Esophagus mucosa (tissue), 1 donor: ENCODE measurements at regions not wholly inside any gene's neighbourhood (a gene's known extent, or its start where the extent isn't known, plus 50 kb on each side); places are given as distances from the start of the nearest gene placed in this dataset.
"Not testable (repeated sequence)": the region's sequence is repeated elsewhere in the genome, so short reads cannot be mapped to it uniquely, and the experiment has no call there.

Experiments used
- ATAC-seq: fragments of 200-7000 bp; cut with Tn5 transposase; one replicate; pipeline ENCODE4 v1.9.1; 2020
- donor health status: DM: yes; HTN: yes; CAD: no.

DNA sequence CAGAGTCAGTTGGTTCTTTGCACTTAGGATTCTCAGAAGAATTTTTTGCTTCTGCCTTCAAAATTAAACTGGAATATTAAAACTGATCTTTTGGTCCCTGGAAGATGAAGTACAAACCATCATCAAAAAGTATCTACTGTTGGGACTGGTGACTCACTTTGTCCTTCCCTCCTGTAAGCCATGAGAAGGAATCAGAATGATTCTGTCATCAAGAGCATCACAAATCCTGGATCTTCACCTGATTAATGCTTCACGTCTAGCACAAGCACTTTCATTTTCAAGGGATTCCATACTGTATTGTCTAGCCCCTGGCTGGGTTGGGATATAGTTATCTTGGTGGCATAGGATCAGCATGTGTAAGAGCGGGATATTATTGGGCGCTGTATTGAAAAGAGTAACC lies 69.3 kb upstream of the CYP1B1 start:
- ATAC-seq: no peak

DNA sequence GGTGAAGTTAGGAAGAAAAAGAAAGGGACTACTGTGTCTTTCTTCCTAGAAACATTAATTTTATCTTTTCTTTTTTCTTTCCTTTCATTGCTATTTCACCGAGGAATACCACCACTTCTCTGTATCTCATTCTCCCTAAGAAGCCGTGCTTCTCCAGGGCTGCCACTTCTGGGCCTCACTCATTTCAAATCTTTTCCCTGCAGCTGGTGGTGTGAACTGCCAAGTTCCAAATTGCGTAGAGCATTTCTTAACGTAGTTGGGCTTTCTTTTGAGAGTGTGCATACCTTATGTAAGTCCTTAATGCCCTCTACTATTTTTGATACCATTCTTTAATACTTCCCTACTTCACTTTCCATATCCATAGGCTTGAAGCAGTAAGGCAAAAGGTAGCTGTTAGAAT lies 66.7 kb upstream of the CYP1B1 start:
- ATAC-seq: no peak

DNA sequence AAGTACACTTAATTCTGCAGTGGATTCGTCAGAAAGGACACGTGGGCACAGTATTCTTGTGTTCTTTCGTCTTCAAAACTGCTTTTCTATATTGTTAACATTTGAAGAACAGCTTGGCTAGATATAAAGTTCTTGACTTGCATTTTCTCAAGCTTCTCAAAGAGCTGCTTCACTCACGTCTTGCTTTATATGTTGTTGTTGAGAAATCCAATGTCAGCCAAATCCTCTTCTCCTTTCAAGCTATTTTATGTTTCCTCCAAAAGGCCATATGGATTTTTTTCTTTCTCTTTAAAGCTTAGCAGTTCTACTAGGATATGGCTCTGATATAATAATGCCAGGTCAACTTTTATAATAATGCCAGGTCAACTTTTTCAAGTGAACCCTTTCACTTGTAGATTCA lies 65.5 kb upstream of the CYP1B1 start:
- ATAC-seq: no peak

DNA sequence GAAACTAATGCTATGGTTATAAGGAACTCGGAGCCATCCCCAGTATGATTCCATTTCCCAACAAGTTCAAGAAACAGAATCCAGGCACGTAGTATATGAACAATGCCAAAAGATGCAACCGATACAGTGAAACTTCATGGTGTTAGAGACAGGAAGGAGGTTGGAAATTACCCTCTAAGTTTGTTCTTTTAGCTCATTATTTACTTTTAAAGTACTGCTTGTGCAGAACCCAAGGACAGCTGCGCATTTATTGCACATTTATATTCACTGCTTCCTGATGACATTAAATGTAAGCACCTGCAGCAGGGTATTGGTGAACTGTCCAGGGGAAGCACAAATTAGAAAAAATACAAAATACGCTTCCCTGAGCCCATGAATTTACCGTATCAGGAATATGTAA lies 63.0 kb upstream of the CYP1B1 start:
- ATAC-seq: no peak

DNA sequence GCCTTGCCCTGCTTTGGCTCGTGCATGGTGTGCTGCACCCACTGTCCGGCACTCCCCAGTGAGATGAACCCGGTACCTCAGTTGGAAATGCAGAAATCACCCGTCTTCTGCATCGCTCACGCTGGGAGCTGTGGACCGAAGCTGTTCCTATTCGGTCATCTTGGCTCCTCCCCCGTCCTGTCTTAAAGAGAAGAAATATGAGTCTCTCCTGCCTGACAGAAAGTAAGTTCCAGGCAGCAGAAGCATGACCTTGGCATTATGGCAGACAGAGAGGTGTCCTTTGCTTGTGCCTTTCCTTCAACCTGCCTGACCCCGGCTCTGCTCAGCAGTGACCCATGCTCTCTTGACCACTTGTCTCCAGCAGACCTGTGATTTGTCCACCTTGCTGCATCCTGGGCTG lies 62.5 kb upstream of the CYP1B1 start:
- no peak for ATAC-seq

DNA sequence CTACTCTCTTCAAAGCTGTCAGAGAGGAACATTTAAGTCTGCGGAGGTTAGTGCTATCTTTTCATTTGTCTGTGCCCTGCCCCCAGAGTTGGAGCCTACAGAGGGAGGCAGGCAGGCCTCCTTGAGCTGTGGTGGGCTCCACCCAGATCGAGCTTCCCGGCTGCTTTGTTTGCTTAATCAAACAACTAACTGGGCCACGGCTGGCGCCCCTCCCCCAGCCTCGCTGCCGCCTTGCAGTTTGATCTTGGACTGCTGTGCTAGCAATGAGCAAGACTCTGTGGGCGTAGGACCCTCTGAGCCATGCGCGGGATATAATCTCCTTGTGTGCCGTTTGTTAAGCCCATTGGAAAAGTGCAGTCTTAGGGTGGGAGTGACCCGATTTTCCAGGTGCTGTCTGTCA lies 62.0 kb upstream of the CYP1B1 start:
- ATAC-seq: not testable (repeated sequence)

DNA sequence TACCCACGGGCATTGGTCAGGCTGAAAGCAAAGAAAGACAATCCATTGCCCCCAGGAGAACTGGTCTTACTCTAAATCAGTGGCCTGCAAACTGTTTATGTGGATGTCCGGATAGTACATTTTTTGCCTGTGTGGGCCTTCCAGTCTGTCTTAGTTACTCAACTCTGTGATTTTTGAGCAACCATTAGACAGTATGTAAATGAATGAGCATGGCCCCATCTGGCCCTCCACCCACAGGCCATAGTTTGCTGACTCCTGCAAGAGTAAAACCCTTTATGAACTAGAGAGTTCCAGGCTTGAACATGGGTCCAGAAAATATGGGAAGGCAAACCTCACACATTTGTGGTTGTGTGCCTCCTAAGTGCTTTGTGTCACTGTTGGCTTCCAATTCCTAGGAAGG lies 55.7 kb upstream of the CYP1B1 start:
- ATAC-seq: no peak

DNA sequence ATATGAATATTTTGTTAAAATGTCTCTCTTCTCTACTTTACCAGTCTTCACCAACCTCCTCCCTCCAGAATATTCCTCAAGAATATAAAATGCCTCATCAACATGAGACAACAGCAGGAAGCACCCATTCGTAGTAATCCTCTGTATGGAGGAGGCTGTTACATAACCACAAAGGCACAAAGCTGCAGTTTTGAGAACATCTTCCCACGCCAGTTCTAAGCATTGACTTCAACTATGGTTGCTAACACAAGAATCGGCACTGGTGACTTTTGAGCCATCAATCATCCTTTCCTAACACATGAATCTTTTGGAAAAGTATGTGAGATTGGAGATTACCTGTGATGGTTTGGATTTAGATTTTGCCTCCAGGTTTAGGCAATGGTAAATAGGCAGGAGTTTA lies 54.9 kb upstream of the CYP1B1 start:
- no peak for ATAC-seq

DNA sequence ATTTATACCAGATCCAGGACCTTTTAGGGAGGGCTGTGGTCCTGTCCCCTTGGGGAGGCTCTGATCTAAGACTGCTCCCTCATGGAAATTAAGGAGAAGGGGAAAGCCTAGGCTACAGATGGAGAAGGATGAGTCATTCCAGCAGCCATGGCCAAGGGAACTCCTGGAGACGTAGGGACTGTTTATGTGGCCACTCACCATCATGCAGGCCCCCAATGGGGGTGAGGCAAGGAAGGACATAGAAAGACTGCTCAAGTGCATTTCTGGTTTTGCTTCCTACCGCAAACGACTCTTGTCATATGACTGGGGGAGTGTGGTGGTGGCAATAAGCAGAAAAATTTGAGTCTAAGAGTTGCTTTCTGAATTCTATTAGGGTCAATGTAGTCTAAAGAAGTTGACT lies 54.0 kb upstream of the CYP1B1 start:
- ATAC-seq: no peak

DNA sequence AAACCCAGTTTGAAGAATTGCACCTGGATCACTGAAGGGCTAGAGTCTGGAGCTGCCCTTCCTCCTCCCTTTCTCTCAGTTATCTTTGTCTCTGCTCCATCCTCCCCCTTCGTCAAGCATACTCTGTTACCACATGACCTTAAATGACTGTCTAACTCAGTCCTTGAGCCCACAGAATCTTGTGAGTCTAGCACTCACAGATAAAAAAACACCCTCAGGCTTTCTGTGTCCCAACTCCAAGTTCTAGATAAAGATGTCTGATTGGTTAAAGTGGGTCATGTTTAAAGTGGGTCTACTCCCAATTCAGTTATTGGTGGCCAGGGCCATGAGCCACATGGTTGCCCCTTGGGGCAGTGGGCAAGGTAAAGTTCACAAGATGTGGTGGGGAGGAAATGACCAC lies 53.5 kb upstream of the CYP1B1 start:
- no peak for ATAC-seq

DNA sequence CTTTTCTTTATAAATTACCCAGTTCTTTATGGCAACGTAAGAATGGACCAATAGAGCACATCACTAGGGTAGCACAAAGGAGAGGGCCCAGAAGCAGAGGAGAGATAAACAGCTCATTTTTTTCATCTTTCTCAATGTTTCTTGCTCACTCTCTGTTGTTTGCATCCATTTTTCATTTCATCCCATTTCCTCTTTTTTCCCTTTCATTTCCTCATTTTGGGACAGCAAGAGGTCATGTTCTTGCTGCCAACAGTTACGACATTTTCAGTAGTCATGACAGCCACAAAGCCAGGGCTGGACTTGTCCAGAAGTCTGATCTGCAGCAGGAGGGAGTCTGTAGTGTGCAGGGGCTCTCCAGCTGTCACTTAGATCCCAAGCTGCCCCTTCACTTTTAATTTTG lies 52.7 kb upstream of the CYP1B1 start:
- no peak for ATAC-seq

DNA sequence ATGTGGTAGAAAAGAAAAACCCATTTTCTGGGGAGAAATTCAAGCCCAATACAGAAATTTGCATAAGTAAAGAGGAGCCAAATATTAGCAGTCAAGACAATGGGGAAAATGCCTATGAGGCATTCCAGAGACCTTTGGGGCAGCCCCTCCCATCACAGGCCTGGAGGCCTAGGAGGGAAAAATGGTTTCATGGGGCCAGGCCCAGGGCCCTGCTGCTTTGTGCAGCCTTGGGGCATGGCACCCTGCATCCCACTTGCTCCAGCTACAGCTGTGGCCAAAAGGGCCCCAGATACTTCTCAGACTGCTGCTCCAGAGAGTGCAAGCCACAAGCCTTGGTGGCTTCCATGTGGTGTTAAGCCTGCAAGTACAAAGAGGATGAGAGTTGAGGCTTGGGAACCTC lies 51.3 kb upstream of the CYP1B1 start:
- no peak for ATAC-seq

DNA sequence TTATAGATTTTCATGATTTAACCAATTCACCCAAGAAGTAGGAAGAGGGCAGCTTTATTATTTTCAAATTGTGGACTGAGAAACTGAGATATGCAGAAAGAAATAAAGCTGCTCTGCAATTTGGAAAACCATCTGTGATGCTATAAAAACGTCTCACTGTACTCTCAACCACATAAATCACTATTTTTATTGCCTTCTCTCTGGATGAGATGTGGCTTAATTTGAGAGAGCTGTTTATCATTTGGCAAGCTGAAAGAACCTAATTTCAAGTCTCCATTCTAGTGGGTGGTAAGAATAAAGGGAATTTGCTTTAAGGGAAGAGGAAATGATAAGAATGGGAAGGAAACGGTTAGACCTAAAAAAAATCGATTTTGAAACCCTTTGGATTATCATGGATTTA lies 49.9 kb upstream of the CYP1B1 start:
- ATAC-seq: no peak
